NCI-H446 treated with DMSO at 0.1 percent for 48 hours (cell line): ENCODE measurements at regions not wholly inside any gene's neighbourhood (a gene's known extent, or its start where the extent isn't known, plus 50 kb on each side); places are given as distances from the start of the nearest gene placed in this dataset.
"Not testable (repeated sequence)": the region's sequence is repeated elsewhere in the genome, so short reads cannot be mapped to it uniquely, and the experiment has no call there.

Experiments used
- DNase-seq: peaks from one replicate; lab custom pipeline; 2025; lab: John Stamatoyannopoulos, UW

DNA sequence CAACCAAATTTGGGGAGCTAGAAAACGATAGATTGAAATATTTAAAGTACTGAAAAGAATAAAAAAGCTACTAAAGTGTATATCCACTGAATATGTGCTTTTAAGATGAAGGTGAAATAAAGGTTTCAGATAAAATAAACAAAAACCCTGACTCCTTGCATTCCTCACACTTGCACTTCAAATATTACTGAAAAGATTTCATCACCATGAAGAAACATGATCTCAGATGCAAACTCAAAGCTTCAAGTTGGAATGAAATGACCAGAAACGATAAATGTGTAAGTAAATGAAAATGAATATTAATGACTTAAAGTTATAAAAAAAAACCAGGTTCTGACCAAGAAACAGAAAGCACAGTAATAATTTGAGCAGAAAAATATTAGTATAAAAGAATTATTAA, 1246.0 kb upstream of the ACVR2A start:
- no peak for DNase-seq

DNA sequence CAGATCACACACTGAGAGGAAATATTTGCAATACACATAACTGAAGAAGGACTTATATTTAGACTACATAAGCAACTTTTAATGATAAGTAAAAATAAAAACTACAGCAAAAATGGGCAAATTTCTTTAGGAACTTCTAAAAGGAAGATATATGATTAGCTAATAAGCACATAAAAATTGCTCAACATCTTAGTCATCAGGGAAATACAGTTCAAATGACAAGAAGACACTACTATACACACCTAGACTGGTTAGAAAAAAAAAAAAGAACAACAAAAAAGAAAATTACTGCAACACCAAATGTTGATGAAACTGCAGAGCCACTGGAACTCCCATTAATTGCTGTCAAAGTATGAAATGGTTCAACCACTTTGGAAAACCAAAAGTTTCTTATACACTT, 1247.5 kb upstream of the ACVR2A start:
- no peak for DNase-seq

GRCh38 chr2:146591908-146592307, 1252.9 kb upstream of the ACVR2A start:
- DNase-seq: no peak

DNA sequence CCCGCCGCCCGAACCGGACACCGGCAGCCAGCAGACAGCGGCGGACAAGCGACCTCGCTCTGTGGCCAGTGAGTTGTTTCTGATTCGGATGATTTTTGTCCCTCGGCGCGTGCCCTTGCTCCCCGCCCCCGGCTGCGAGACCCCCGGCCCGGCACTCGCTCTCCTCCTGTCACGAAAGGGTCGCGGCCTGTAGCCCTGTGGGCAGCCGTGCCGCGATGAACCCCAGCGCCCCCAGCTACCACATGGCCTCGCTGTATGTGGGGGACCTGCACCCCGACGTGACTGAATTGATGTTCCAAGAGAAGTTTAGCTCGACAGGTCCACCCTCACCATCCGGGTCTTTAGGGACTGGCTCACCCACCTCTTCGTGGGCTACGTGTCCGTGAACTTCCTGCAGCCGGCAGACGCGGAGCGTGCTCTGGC, 1257.5 kb upstream of the ACVR2A start:
- no peak for DNase-seq

GRCh38 chr2:146584316-146584715, 1260.5 kb upstream of the ACVR2A start:
- no peak for DNase-seq

DNA sequence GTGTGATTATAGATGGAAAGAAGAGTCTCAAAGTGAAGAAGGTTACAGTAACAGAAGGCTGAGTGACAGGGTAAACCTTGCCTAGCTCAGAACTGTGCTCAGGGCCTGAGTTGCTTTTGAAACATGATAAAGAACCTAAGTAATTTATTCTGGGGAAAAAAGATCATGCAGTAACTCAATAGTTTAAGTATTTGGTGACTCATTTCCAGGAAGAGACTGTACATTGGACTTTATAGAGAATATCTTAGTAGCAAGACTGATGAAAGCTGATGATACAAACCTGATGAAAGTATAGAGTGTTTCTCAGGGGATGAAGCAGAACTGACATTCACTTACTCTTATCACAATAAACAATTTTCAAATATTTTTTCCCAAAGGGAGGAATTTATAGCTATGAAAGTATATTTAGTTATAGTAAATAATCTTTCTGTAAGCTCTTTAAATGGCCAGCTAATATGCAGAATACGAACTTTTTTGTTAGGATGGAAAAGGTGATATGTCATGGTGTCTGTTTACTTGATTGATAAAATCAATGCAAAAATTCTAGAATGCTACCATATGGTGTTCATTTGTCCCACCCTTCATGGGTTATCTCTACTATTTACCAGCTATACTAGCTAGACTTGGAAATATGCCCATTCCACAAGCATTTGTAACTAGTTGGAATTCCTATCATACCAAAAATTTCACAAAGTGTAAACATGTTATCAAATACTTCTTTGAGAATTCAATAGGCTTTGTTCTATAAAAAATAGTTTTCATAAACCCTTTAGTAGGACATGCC, 1265.5 kb upstream of the ACVR2A start:
- no peak for DNase-seq

- peak; percentile 54 for DNase-seq
Observed at GRCh38 chr2:146576339-146577111, 1268.3 kb upstream of the ACVR2A start.

GRCh38 chr2:146572598-146572997, 1272.2 kb upstream of the ACVR2A start:
- no peak for DNase-seq

GRCh38 chr2:146561996-146562395, 1282.8 kb upstream of the ACVR2A start:
- DNase-seq: no peak

DNA sequence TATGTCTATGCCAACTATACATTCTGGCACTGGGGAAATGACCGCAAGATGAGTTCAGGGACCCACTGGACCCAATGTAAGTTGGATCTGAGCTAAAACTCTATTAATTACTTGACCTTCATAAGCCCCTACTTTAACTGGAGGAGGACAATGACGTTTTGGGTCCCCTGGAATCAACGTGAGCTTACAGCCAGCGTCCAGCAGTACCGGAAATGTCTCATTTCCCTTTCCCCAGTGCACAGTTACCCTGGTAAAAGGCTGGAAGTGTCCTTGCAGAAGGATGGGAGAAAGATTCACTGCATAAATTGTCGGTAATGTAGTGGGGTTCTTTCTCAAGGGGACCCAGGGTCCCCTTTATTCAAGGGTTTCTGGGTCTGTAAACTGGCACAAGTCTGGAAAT, 1297.6 kb upstream of the ACVR2A start:
- DNase-seq: no peak

GRCh38 chr2:146544701-146545100, 1300.1 kb upstream of the ACVR2A start:
- DNase-seq: no peak

GRCh38 chr2:146541896-146542295, 1302.9 kb upstream of the ACVR2A start:
- DNase-seq: no peak

DNA sequence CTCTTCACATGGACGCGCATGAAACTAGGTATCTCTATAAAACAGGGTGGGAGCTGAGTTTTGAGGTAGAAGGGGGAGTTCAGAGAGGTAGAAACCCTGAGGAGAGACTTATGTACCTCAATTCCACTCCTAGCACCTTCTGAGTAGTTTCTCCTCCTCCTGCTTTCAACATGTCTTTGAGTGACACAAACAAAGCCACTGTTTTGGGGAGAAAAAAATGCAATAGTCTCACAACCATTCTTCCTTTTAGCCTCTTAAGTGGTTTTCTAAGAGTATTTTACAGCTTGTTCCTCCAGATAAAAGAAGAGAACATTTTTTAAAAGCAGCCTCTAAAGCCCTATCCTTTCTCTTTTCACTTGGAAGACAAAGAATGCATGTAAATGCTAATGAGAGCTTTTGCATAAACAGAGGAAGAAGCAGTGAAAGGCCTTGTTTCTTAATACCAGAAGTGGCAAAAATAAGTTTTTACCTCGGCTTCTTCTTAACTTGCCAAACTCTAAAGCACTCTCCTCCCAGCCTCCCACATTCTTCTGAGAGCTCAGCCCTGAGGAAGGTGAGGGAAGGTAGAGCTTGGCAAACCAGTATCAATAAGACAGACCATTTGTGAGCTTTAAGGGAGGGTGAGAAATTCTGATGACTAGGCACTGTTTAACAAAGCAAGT, 1304.4 kb upstream of the ACVR2A start:
- no peak for DNase-seq

- DNase-seq: not testable (repeated sequence)
Observed at GRCh38 chr2:146539739-146540138, 1305.1 kb upstream of the ACVR2A start.

DNA sequence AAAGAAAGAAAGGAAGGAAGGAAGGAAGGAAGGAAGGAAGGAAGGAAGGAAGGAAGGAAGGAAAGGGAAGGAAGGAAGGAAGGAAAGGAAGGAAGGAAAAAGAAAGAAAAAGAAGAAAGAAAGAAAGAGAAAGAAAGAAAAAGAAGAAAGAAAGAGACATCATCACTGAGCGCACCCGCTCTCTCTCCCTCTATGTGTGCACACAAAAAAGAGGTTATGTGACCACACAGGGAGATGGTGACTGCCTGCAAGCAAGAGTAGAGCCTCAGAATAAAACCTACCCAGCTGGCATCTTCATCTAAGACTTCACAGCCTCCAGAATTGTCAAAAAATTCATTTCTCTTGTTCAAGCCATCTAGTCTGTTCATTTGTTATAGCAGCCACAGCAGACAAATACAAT, 1307.4 kb upstream of the ACVR2A start:
- no peak for DNase-seq

DNA sequence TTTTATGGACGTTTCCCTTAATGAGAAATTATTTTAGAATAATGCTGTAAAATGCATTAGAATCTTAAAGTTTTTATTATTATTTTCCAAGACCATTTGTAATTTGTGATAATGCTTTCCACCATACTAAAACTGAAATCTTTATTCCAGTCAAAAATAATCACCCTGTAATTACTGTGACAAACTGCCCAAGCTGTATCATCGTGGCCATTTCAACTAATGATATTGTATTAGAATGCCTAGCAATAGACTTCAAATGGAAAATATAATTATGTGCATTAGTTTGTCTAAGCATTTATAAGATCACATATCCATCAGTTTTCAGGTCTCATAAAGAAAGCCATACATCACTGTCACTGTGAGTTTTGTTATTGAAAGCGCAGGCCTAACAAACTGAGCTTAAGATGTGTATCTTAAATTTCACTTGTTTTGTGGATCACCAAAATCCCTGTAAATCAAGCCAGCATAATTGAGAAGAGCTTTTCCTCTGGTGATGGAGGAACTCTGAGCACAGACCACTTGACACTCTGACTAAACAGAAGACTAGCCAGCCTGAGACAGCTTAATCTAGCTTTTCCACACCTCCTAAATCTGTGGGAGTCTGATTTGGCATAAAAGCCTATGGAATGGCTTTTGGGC, 1312.2 kb upstream of the ACVR2A start:
- DNase-seq: no peak

GRCh38 chr2:146532009-146532408, 1312.8 kb upstream of the ACVR2A start:
- DNase-seq: no peak

GRCh38 chr2:146530886-146531285, 1313.9 kb upstream of the ACVR2A start:
- DNase-seq: no peak

DNA sequence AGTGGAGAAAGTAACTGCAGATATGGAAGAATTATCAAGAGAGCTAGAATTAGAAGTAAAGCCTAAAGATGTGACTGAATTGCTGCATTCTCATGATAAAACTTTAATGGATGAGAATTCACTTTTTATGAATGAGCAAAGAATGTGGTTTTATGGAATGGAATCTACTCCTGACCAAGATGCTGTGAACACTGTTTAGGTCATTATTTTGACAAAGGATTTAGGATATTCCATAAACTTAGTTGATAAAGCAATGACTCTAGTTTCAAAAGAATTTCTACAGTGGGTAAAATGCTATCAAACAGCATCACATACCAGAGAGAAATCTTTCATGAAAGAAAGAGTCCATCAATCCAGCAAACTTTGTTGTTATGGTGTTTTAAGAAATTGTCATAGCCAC, 1317.7 kb upstream of the ACVR2A start:
- no peak for DNase-seq

GRCh38 chr2:146523196-146523595, 1321.6 kb upstream of the ACVR2A start:
- DNase-seq: peak; percentile 41

- DNase-seq: no peak
Observed at GRCh38 chr2:146506851-146507250, 1338.0 kb upstream of the ACVR2A start.

- DNase-seq: no peak
Observed at GRCh38 chr2:146503366-146503765, 1341.5 kb upstream of the ACVR2A start.
